T-helper 17 cell (primary cell): ENCODE measurements at regions not wholly inside any gene's neighbourhood (a gene's known extent, or its start where the extent isn't known, plus 50 kb on each side); places are given as distances from the start of the nearest gene placed in this dataset.
"Not testable (repeated sequence)": the region's sequence is repeated elsewhere in the genome, so short reads cannot be mapped to it uniquely, and the experiment has no call there.

ENCODE experiments used
- ATAC-seq: fragments of 150-1000 bp; cut with Tn5 transposase; 2 replicates; pipeline ENCODE4 v1.10.0; 2021; ENCODE audit warnings: mild to moderate bottlenecking, moderate library complexity
- DNase-seq, 3 donors: peaks; one replicate each; pipeline versions ENCODE4 v3.0.0 to v3.0.0-alpha.2; 2020 to 2021
- H3K9me3 ChIP-seq: one replicate; pipeline ENCODE4 v1.7.0; 2013; ENCODE audit warnings: low read length, mild to moderate bottlenecking; ENCODE audit not compliant: control insufficient read depth, poor library complexity, severe bottlenecking
- H3K27ac Mint-ChIP-seq: one replicate; pipeline ENCODE4 v1.8.0; 2022; ENCODE audit warnings: mild to moderate bottlenecking, moderate library complexity, mixed read lengths
- H3K27me3 Mint-ChIP-seq: one replicate; pipeline ENCODE4 v1.8.0; 2022; ENCODE audit warnings: mixed read lengths
- H3K36me3 Mint-ChIP-seq: one replicate; pipeline ENCODE4 v1.8.0; 2022; ENCODE audit warnings: low read depth, mixed read lengths
- H3K4me1 Mint-ChIP-seq: one replicate; pipeline ENCODE4 v1.8.0; 2022; ENCODE audit warnings: mild to moderate bottlenecking, mixed read lengths
- H3K4me3 Mint-ChIP-seq: one replicate; pipeline ENCODE4 v1.8.0; 2022; ENCODE audit warnings: mild to moderate bottlenecking, moderate library complexity, mixed read lengths

- peaks cover 26% of the 10 kb centered on the region for H3K27me3 Mint-ChIP-seq
- no peak overlapping the region for H3K4me3 Mint-ChIP-seq
- no peaks in the 10 kb centered on the region for H3K9me3 ChIP-seq
- H3K4me1 Mint-ChIP-seq = no peaks in the 10 kb centered on the region
- DNase-seq = no peak
- H3K36me3 Mint-ChIP-seq = no peaks in the 10 kb centered on the region
- no peak for ATAC-seq
- H3K27ac Mint-ChIP-seq = no peak overlapping the region
These were observed 100.7 kb upstream of the SULF2 start for GRCh38 chr20:47885909-47886453.

GRCh38 chr20:47883940-47884339 is 98.7 kb upstream of the SULF2 start:
- not testable (repeated sequence) for H3K36me3 Mint-ChIP-seq, H3K4me1 Mint-ChIP-seq, DNase-seq, H3K4me3 Mint-ChIP-seq, H3K9me3 ChIP-seq, ATAC-seq, H3K27ac Mint-ChIP-seq
- H3K27me3 Mint-ChIP-seq = peaks cover 31% of the 10 kb centered on the region

- no peaks in the 10 kb centered on the region for H3K4me1 Mint-ChIP-seq
- H3K36me3 Mint-ChIP-seq = peaks cover 2% of the 10 kb centered on the region
- DNase-seq (no peak), ATAC-seq (no peak)
- no peak overlapping the region for H3K27ac Mint-ChIP-seq
- peaks cover 37% of the 10 kb centered on the region for H3K27me3 Mint-ChIP-seq
- no peaks in the 10 kb centered on the region for H3K9me3 ChIP-seq
- no peak overlapping the region for H3K4me3 Mint-ChIP-seq
These were observed 97.9 kb upstream of the SULF2 start for GRCh38 chr20:47883186-47883585.

- H3K4me1 Mint-ChIP-seq = peaks cover 3% of the 10 kb centered on the region
- no peak for ATAC-seq
- no peak for DNase-seq
These were observed 94.5 kb upstream of the SULF2 start for GRCh38 chr20:47879771-47880170.

GRCh38 chr20:47878601-47879027 is 93.3 kb upstream of the SULF2 start:
- H3K9me3 ChIP-seq = no peaks in the 10 kb centered on the region
- peaks cover 3% of the 10 kb centered on the region for H3K4me1 Mint-ChIP-seq
- ATAC-seq (no peak), DNase-seq (no peak)
- peaks cover 37% of the 10 kb centered on the region for H3K27me3 Mint-ChIP-seq
- H3K4me3 Mint-ChIP-seq = no peak overlapping the region
- no peak overlapping the region for H3K27ac Mint-ChIP-seq
- peaks cover 2% of the 10 kb centered on the region for H3K36me3 Mint-ChIP-seq

More at GRCh38 chr20:47879771-47880170, 94.5 kb upstream of the SULF2 start:
- H3K36me3 Mint-ChIP-seq = peaks cover 2% of the 10 kb centered on the region
- H3K27ac Mint-ChIP-seq = no peak overlapping the region
- H3K4me3 Mint-ChIP-seq = no peak overlapping the region
- H3K27me3 Mint-ChIP-seq = peaks cover 40% of the 10 kb centered on the region
- no peaks in the 10 kb centered on the region for H3K9me3 ChIP-seq

GRCh38 chr20:47876311-47877088 is 91.2 kb upstream of the SULF2 start:
- ATAC-seq = no peak
- H3K36me3 Mint-ChIP-seq = peaks cover 2% of the 10 kb centered on the region
- H3K4me1 Mint-ChIP-seq = peaks cover 3% of the 10 kb centered on the region
- H3K27me3 Mint-ChIP-seq = peaks cover 55% of the 10 kb centered on the region
- no peaks in the 10 kb centered on the region for H3K9me3 ChIP-seq
- no peak overlapping the region for H3K27ac Mint-ChIP-seq
- no peak for DNase-seq
- no peak overlapping the region for H3K4me3 Mint-ChIP-seq

- H3K4me1 Mint-ChIP-seq = peaks cover 3% of the 10 kb centered on the region
- ATAC-seq = no peak
These were observed 90.2 kb upstream of the SULF2 start for GRCh38 chr20:47875297-47876025.

GRCh38 chr20:47872341-47872740 is 87.1 kb upstream of the SULF2 start:
- no peak for ATAC-seq
- H3K36me3 Mint-ChIP-seq = no peaks in the 10 kb centered on the region

More at GRCh38 chr20:47875297-47876025, 90.2 kb upstream of the SULF2 start:
- DNase-seq = no peak
- Mint-ChIP-seq H3K4me3 (no peak overlapping the region), H3K36me3 (peaks cover 2% of the 10 kb centered on the region), H3K27ac (no peak overlapping the region), H3K27me3 (peaks cover 59% of the 10 kb centered on the region)
- H3K9me3 ChIP-seq = no peaks in the 10 kb centered on the region

GRCh38 chr20:47870475-47870874 is 85.2 kb upstream of the SULF2 start:
- no peaks in the 10 kb centered on the region for H3K9me3 ChIP-seq
- Mint-ChIP-seq H3K27ac (no peak overlapping the region), H3K36me3 (peaks cover 2% of the 10 kb centered on the region), H3K4me3 (no peak overlapping the region), H3K27me3 (peaks cover 41% of the 10 kb centered on the region), H3K4me1 (no peaks in the 10 kb centered on the region)
- no peak for DNase-seq
- no peak for ATAC-seq

More at GRCh38 chr20:47872341-47872740, 87.1 kb upstream of the SULF2 start:
- H3K4me3 Mint-ChIP-seq = no peak overlapping the region
- H3K27ac Mint-ChIP-seq = no peak overlapping the region
- H3K9me3 ChIP-seq = no peaks in the 10 kb centered on the region
- no peak for DNase-seq
- peaks cover 50% of the 10 kb centered on the region for H3K27me3 Mint-ChIP-seq
- peaks cover 3% of the 10 kb centered on the region for H3K4me1 Mint-ChIP-seq

- ATAC-seq = no peak
- Mint-ChIP-seq H3K36me3 (peaks cover 2% of the 10 kb centered on the region), H3K27me3 (peaks cover 50% of the 10 kb centered on the region), H3K4me3 (no peak overlapping the region), H3K27ac (no peak overlapping the region), H3K4me1 (no peaks in the 10 kb centered on the region)
- no peaks in the 10 kb centered on the region for H3K9me3 ChIP-seq
- no peak for DNase-seq
These were observed 83.5 kb upstream of the SULF2 start for GRCh38 chr20:47868744-47869143.

- no peak overlapping the region for H3K4me3 Mint-ChIP-seq
- no peak overlapping the region for H3K27ac Mint-ChIP-seq
- peaks cover 52% of the 10 kb centered on the region for H3K27me3 Mint-ChIP-seq
- peaks cover 2% of the 10 kb centered on the region for H3K36me3 Mint-ChIP-seq
- ATAC-seq (no peak), DNase-seq (no peak)
- H3K9me3 ChIP-seq = no peaks in the 10 kb centered on the region
- H3K4me1 Mint-ChIP-seq = no peaks in the 10 kb centered on the region
These were observed 83.0 kb upstream of the SULF2 start for GRCh38 chr20:47868236-47868635.

- ATAC-seq (no peak), DNase-seq (no peak)
- Mint-ChIP-seq H3K27ac (no peak overlapping the region), H3K27me3 (peaks cover 51% of the 10 kb centered on the region), H3K4me1 (no peaks in the 10 kb centered on the region), H3K4me3 (no peak overlapping the region), H3K36me3 (peaks cover 2% of the 10 kb centered on the region)
- H3K9me3 ChIP-seq = no peaks in the 10 kb centered on the region
These were observed 82.5 kb upstream of the SULF2 start for GRCh38 chr20:47867831-47868230.

- no peaks in the 10 kb centered on the region for H3K9me3 ChIP-seq
- DNase-seq = no peak
- peaks cover 2% of the 10 kb centered on the region for H3K36me3 Mint-ChIP-seq
- H3K27ac Mint-ChIP-seq = no peak overlapping the region
- H3K4me1 Mint-ChIP-seq = no peaks in the 10 kb centered on the region
- peaks cover 38% of the 10 kb centered on the region for H3K27me3 Mint-ChIP-seq
- ATAC-seq = no peak
- H3K4me3 Mint-ChIP-seq = no peak overlapping the region
These were observed 81.2 kb upstream of the SULF2 start for GRCh38 chr20:47866480-47866879.
